ENCODE measurements at regions not wholly inside any gene's neighbourhood (a gene's known extent, or its start where the extent isn't known, plus 50 kb on each side); places are given as distances from the start of the nearest gene placed in this dataset.

GRCh38 chr5:79868163-79868670, 122.8 kb downstream of the MTX3 start:
- no peak for ATAC-seq

- ATAC-seq: no peak
These were observed 125.5 kb downstream of the MTX3 start for GRCh38 chr5:79865579-79865978.

- no peak for ATAC-seq
These were observed 126.7 kb downstream of the MTX3 start for GRCh38 chr5:79864364-79864763.

GRCh38 chr5:79859588-79859987, 131.5 kb downstream of the MTX3 start:
- ATAC-seq: no peak

- ATAC-seq: no peak
These were observed 132.7 kb downstream of the MTX3 start for GRCh38 chr5:79858410-79858723.

- ATAC-seq: peak in 1 of 2 donors; percentile 61
These were observed 133.2 kb downstream of the MTX3 start for GRCh38 chr5:79857714-79858409.

GRCh38 chr5:79856456-79857055, 134.5 kb downstream of the MTX3 start:
- ATAC-seq: no peak

- ATAC-seq: peak; percentile 78 to 80
These were observed 137.2 kb downstream of the MTX3 start for GRCh38 chr5:79853676-79854418.

GRCh38 chr5:79853028-79853427, 138.0 kb downstream of the MTX3 start:
- no peak for ATAC-seq

GRCh38 chr5:79851391-79851863, 139.6 kb downstream of the MTX3 start:
- ATAC-seq: no peak

- no peak for ATAC-seq
These were observed 140.1 kb downstream of the MTX3 start for GRCh38 chr5:79850941-79851340.

GRCh38 chr5:79850316-79850822, 140.7 kb downstream of the MTX3 start:
- no peak for ATAC-seq

GRCh38 chr5:79849486-79850315, 141.4 kb downstream of the MTX3 start:
- no peak for ATAC-seq
